HG03469 (cell line): ENCODE measurements at regions not wholly inside any gene's neighbourhood (a gene's known extent, or its start where the extent isn't known, plus 50 kb on each side); places are given as distances from the start of the nearest gene placed in this dataset.

Experiments used
- ATAC-seq: cut with Tn5 transposase; IDR thresholded peaks from one replicate; pipeline ENCODE4 v1.9.1; 2021; ENCODE audit warnings: mild to moderate bottlenecking, moderate library complexity, moderate number of reproducible peaks; ENCODE audit not compliant: unreplicated experiment

DNA sequence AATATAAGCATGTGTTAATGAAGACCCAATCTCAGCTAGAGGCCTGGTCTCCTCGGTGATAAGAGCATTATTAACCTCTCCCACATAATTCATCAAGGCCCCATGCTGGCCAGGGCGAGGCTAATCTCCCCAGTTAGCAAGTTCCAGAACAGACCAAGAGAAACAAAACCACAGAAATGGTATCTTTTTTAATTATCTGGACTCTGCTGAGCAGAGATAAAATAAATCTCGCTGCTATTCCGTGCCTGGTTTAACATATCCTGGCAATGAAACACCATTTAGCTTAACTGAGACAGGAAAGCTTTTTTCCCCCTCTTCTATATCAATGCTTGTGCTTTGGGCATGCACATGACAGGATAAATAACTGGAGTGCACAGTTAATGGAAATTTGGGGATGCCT lies 72.5 kb upstream of the ARHGEF3 start:
- ATAC-seq: no peak

- ATAC-seq: no peak
Observed at GRCh38 chr3:56870436-56870835, 68.7 kb upstream of the ARHGEF3 start.

GRCh38 chr3:56869157-56869889 lies 67.6 kb upstream of the ARHGEF3 start:
- ATAC-seq: no peak

GRCh38 chr3:56868706-56869105 lies 67.0 kb upstream of the ARHGEF3 start:
- ATAC-seq: no peak

- no peak for ATAC-seq
Observed at GRCh38 chr3:56867671-56868070, 65.9 kb upstream of the ARHGEF3 start.

DNA sequence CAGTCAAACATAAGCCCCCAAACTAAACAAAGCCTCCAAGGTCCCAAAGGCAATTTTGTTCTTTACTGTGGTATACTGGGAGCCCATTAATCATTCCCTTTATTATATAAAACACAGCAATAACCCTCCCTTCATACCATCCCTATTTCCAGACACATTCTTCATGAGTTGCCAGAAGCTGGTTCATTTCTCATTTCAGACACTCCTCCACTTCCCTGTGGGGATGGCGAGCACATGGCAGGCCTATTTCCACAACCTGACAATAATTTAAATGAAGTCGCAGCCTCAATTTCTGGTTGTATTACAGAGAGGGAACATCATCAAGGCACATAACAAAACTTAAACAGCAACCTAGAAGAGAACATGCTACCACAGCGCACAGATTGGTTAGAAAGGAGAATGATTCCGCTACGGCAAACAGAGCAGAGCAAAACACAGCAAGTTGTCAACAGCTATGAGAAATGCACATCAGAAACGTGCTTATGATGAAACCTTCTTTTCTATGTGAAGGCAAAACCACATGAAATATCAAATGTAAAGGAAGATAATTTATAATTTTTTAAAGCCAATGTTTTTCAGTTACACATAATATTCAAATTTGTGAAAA lies 63.3 kb upstream of the ARHGEF3 start:
- no peak for ATAC-seq

GRCh38 chr3:56864090-56864489 lies 62.3 kb upstream of the ARHGEF3 start:
- no peak for ATAC-seq

- no peak for ATAC-seq
Observed at GRCh38 chr3:56862352-56863062, 60.8 kb upstream of the ARHGEF3 start.

DNA sequence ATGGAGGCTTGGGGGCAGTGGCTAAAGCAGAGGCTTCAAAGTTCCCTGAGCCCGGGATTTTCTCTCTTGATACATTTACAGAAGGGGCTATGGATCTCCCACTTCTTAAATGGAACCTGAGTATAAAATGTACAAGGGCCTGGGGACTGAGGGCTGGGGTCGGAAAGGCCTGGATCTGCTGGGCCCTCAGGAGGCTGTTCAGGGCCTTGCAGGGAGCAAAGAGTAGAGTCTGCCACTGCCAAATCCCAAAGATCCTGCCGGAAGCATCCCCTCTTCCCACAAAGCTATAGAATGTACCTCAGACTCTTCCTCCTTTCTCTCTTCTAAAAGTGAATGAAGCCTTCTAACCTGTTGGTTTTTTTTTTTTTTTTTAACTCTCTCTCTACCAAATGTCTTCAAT lies 59.8 kb upstream of the ARHGEF3 start:
- ATAC-seq: no peak

DNA sequence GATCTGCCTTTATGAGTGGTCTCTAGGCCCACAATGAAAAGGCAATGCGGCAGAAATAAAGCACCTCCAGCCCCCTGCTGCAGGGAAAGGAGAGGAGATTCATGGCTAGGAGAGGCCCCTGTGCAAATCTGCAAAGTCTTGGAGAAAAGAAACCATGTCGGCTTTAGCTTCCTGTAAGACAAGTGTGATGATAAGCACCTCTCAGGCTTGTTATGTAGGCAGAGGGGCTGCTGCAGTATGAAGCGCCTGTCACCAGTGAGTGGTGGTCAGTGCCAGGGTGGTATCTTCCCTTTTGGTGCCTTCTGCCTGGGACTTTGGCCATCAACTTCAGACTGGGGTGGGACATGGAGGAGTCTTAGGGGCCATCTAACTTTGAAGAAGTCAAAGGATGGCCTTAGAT lies 59.2 kb upstream of the ARHGEF3 start:
- no peak for ATAC-seq

- no peak for ATAC-seq
Observed at GRCh38 chr3:56860351-56860750, 58.6 kb upstream of the ARHGEF3 start.

DNA sequence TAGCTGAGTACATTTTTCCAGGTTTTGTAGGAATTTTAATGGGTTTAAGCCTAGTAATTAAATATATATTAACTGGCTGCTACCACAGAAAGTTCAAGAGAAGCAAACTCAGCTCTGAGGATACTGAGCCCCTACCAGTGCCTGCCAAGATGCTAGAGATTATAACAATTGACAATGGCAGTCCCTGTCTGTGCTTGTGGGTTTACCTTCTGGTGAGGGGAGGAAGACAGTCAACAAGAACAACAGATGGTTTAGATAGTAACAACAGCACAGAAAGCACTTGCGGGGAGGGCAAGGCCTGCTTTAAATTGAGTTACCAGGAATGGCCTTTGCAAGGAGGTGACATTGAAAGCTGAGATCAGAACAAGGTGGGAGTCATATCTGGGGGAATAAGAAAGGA lies 56.6 kb upstream of the ARHGEF3 start:
- ATAC-seq: no peak

GRCh38 chr3:56857178-56857577 lies 55.4 kb upstream of the ARHGEF3 start:
- no peak for ATAC-seq

DNA sequence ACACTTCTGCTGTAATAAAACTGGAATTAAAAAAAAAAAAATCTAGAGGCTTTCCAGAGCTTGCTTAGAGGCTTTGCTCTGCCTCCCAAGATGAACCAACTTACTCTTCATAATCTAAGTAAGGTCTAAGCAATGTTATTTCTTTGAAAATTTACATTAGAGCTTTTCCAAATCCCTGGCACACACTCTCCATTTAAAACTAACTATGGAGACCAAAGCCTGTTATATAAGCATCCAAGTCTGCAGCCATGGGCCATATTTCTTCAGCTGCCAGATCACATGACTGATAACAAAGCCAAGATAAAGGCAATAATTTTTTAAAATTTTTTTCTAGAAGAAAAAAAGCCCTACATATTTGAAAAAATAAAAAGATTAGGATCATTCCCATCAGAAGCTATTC lies 55.0 kb upstream of the ARHGEF3 start:
- no peak for ATAC-seq

GRCh38 chr3:56855856-56856512 lies 54.2 kb upstream of the ARHGEF3 start:
- ATAC-seq: no peak

- no peak for ATAC-seq
Observed at GRCh38 chr3:56854856-56855611, 53.3 kb upstream of the ARHGEF3 start.

DNA sequence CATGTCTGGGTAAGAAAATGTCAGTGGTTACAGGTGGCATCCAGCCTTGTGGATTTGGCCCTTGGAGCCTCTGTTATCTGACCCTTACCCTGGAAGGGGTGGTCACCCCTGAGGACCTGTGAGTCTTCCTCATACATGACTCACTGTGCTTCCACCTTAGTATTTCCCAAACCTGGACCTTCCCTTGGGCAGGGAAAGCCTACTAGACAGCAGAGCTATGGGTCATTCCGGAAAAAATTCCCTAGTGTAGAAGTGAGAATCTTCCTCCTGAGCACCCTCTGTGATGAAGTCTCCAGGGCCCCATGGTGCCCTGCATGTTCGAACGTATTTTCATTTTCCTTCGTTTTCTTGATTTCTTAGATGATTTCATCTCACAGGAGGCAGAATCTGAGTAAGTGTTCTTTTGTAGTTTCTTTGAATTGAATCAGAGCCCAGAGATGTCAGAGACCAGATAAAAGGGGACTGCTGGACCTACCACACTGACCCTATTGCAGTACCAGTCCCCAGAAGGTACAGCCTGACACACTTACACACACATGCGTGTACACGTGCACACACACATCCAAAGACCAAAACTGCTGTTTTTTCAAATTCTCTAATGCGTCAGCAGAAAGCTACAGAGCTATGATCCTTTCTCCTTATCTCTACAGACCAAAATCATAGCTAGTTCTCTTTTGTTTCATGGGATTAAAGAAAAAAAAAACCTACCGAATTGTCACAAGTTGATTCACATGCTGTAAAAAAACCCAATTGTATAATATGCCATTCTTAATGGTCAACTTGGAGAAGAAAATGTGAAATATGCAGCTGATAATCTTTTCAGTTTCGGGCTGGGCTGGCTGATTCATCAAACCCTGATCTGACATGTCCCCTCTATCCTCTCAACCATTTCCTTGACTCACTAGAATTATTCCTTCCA lies 50.5 kb upstream of the ARHGEF3 start:
- no peak for ATAC-seq
